ENCODE measurements at regions not wholly inside any gene's neighbourhood (a gene's known extent, or its start where the extent isn't known, plus 50 kb on each side); places are given as distances from the start of the nearest gene placed in this dataset.

DNA sequence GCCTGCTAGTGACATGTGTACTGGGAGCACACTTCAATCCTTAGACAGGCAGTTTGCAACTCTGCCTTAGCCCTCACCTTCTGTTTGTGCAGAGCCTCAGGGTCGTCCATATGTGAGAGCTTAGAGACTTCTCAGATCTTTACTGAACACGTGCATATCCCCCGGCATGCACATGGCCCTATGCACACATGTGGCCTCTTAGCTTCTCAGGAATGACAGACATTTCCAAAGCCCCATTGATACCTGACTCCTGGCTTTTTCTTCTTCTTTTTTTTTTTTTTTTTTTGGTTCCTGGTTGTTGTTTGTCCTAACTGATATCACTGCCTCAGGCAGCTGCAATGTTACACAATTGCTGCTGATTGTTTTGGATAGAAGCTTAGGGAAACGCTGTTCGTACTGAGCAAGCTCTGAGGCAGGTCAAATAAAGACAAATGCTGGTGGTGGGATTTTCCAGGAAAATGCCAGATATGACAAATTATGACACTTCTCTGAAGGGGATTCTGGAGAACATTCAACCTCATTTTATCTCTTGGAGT is 107.2 kb upstream of the RGMA start:
- H3K9ac ChIP-seq (ENCODE audit: low read length), result no peak overlapping the region
- no peaks in the 10 kb centered on the region for H3K4me1 ChIP-seq (ENCODE audit: insufficient read depth, low read length)
- no peaks in the 10 kb centered on the region for H3K36me3 ChIP-seq (ENCODE audit: insufficient read depth, low read length)
- no peak for TF ChIP-seq EZH2 (IDR thresholded peaks at IDR 0.05; ENCODE audit: insufficient read depth, low read length)
- TF ChIP-seq, protein P1, sequence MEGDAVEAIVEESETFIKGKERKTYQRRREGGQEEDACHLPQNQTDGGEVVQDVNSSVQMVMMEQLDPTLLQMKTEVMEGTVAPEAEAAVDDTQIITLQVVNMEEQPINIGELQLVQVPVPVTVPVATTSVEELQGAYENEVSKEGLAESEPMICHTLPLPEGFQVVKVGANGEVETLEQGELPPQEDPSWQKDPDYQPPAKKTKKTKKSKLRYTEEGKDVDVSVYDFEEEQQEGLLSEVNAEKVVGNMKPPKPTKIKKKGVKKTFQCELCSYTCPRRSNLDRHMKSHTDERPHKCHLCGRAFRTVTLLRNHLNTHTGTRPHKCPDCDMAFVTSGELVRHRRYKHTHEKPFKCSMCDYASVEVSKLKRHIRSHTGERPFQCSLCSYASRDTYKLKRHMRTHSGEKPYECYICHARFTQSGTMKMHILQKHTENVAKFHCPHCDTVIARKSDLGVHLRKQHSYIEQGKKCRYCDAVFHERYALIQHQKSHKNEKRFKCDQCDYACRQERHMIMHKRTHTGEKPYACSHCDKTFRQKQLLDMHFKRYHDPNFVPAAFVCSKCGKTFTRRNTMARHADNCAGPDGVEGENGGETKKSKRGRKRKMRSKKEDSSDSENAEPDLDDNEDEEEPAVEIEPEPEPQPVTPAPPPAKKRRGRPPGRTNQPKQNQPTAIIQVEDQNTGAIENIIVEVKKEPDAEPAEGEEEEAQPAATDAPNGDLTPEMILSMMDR (IDR thresholded peaks at IDR 0.05; ENCODE audit: insufficient read depth, low read depth, low read length), result no peak
- no peaks in the 10 kb centered on the region for H3K27me3 ChIP-seq (ENCODE audit: insufficient read depth, low read length)
- H3K27ac ChIP-seq (ENCODE audit: low read depth, low read length), result no peak overlapping the region
- no peak overlapping the region for H3K27ac Mint-ChIP-seq (ENCODE audit: unreplicated experiment)
- no peaks in the 10 kb centered on the region for H3K79me2 ChIP-seq (ENCODE audit: insufficient read depth, low read length)
- FAIRE-seq (no peak), DNase-seq (ENCODE audit: low read depth) (no peak)
- H3K9me3 Mint-ChIP-seq (ENCODE audit: unreplicated experiment), result peaks cover 13% of the 10 kb centered on the region
- H3K4me3 Mint-ChIP-seq (ENCODE audit: unreplicated experiment), result no peak overlapping the region
- no peaks in the 10 kb centered on the region for H3K4me1 Mint-ChIP-seq (ENCODE audit: low read depth, unreplicated experiment)
- H3K36me3 Mint-ChIP-seq (ENCODE audit: low read depth, unreplicated experiment), result no peaks in the 10 kb centered on the region
- H3K4me3 ChIP-seq (ENCODE audit: insufficient read depth, low read depth, low read length), result no peak overlapping the region
- H3K27me3 Mint-ChIP-seq (ENCODE audit: low read depth, unreplicated experiment), result peaks cover 11% of the 10 kb centered on the region
- no peak overlapping the region for H2AFZ ChIP-seq (ENCODE audit: low read depth, low read length)
- no peaks in the 10 kb centered on the region for H4K20me1 ChIP-seq (ENCODE audit: insufficient read depth, low read length)
- no peaks in the 10 kb centered on the region for H3K9me3 ChIP-seq (ENCODE audit: insufficient read depth, low read depth, low read length)
- no peak overlapping the region for H3K4me2 ChIP-seq (ENCODE audit: low read length)

DNA sequence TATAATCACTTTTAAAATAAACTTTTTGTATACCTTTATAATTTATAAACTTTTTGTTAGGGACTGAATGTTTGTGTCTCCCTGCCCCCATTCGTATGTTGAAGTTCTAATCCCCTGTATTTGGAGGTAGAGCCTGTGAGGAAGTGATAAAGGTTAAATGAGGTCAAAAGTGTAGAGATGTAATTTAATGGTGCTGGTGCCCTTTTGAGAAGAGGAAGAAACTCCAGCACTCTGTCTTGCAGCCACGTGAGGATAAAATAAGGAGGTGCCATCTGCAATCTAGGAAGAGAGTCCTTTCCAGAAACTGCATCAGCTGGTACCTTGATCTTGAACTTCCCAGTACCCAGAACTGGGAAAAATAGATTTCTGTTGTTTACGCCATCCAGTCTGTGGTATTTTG is 106.1 kb upstream of the RGMA start:
- Histone ChIP-seq H2AFZ (ENCODE audit: low read depth, low read length) (no peak overlapping the region), H3K27me3 (ENCODE audit: insufficient read depth, low read length) (no peaks in the 10 kb centered on the region), H3K9ac (ENCODE audit: low read length) (no peak overlapping the region), H3K9me3 (ENCODE audit: insufficient read depth, low read depth, low read length) (no peaks in the 10 kb centered on the region), H3K4me1 (ENCODE audit: insufficient read depth, low read length) (no peaks in the 10 kb centered on the region), H4K20me1 (ENCODE audit: insufficient read depth, low read length) (no peaks in the 10 kb centered on the region), H3K79me2 (ENCODE audit: insufficient read depth, low read length) (no peaks in the 10 kb centered on the region), H3K27ac (ENCODE audit: low read depth, low read length) (no peak overlapping the region), H3K4me3 (ENCODE audit: insufficient read depth, low read depth, low read length) (no peak overlapping the region), H3K36me3 (ENCODE audit: insufficient read depth, low read length) (no peaks in the 10 kb centered on the region), H3K4me2 (ENCODE audit: low read length) (no peak overlapping the region)
- TF ChIP-seq, protein P1 (IDR thresholded peaks at IDR 0.05; ENCODE audit: insufficient read depth, low read depth, low read length), result no peak
- TF ChIP-seq EZH2 (IDR thresholded peaks at IDR 0.05; ENCODE audit: insufficient read depth, low read length), result no peak
- peaks cover 10% of the 10 kb centered on the region for H3K27me3 Mint-ChIP-seq (ENCODE audit: low read depth, unreplicated experiment)
- DNase-seq (ENCODE audit: low read depth), result no peak
- no peak overlapping the region for H3K27ac Mint-ChIP-seq (ENCODE audit: unreplicated experiment)
- FAIRE-seq, result no peak
- H3K9me3 Mint-ChIP-seq (ENCODE audit: unreplicated experiment), result peaks cover 13% of the 10 kb centered on the region
- H3K36me3 Mint-ChIP-seq (ENCODE audit: low read depth, unreplicated experiment), result no peaks in the 10 kb centered on the region
- no peak overlapping the region for H3K4me3 Mint-ChIP-seq (ENCODE audit: unreplicated experiment)
- no peaks in the 10 kb centered on the region for H3K4me1 Mint-ChIP-seq (ENCODE audit: low read depth, unreplicated experiment)

DNA sequence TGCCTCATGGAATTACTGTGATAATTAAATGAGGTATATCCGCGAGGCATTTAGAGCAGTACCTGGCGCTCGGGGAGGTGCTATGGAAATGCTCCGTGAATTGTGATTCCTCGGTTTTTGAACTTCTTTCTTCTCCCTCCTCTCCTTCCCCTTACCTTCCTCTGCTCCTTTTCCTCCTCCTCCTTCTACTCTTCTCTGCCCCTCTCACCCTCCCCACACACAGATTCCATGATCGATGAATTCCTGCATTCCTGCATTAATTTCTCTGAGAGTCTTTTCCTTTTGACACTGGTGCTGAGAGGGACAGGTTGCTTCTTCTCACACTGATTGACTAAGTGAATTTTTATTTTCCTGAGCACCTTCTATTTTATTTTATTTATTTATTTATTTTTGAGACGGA is 101.2 kb upstream of the RGMA start:
- Histone ChIP-seq H4K20me1 (ENCODE audit: insufficient read depth, low read length) (no peaks in the 10 kb centered on the region), H2AFZ (ENCODE audit: low read depth, low read length) (no peak overlapping the region), H3K4me3 (ENCODE audit: insufficient read depth, low read depth, low read length) (no peak overlapping the region), H3K36me3 (ENCODE audit: insufficient read depth, low read length) (no peaks in the 10 kb centered on the region), H3K9ac (ENCODE audit: low read length) (no peak overlapping the region), H3K27ac (ENCODE audit: low read depth, low read length) (no peak overlapping the region), H3K4me2 (ENCODE audit: low read length) (no peak overlapping the region), H3K27me3 (ENCODE audit: insufficient read depth, low read length) (peaks cover 7% of the 10 kb centered on the region), H3K4me1 (ENCODE audit: insufficient read depth, low read length) (no peaks in the 10 kb centered on the region), H3K9me3 (ENCODE audit: insufficient read depth, low read depth, low read length) (no peaks in the 10 kb centered on the region), H3K79me2 (ENCODE audit: insufficient read depth, low read length) (no peaks in the 10 kb centered on the region)
- TF ChIP-seq, protein P1 (IDR thresholded peaks at IDR 0.05; ENCODE audit: insufficient read depth, low read depth, low read length), result no peak
- TF ChIP-seq EZH2 (IDR thresholded peaks at IDR 0.05; ENCODE audit: insufficient read depth, low read length), result no peak
- H3K4me3 Mint-ChIP-seq (ENCODE audit: unreplicated experiment), result no peak overlapping the region
- DNase-seq (ENCODE audit: low read depth) (no peak), FAIRE-seq (no peak)
- no peaks in the 10 kb centered on the region for H3K36me3 Mint-ChIP-seq (ENCODE audit: low read depth, unreplicated experiment)
- H3K27me3 Mint-ChIP-seq (ENCODE audit: low read depth, unreplicated experiment), result peaks cover 21% of the 10 kb centered on the region
- H3K4me1 Mint-ChIP-seq (ENCODE audit: low read depth, unreplicated experiment), result no peaks in the 10 kb centered on the region
- H3K9me3 Mint-ChIP-seq (ENCODE audit: unreplicated experiment), result no peaks in the 10 kb centered on the region
- H3K27ac Mint-ChIP-seq (ENCODE audit: unreplicated experiment), result no peak overlapping the region
